Osteocyte (in vitro differentiated cells): ENCODE measurements at regions not wholly inside any gene's neighbourhood (a gene's known extent, or its start where the extent isn't known, plus 50 kb on each side); places are given as distances from the start of the nearest gene placed in this dataset.

Experiments used
- DNase-seq: peaks from one replicate; pipeline ENCODE4 v3.0.0; 2021; ENCODE audit warnings: mixed read lengths; ENCODE audit not compliant: unreplicated experiment; ENCODE audit errors: extremely low spot score
- H3K27ac Mint-ChIP-seq: one replicate; pipeline ENCODE4 v1.8.0; 2021; ENCODE audit warnings: mild to moderate bottlenecking, mixed read lengths; ENCODE audit not compliant: unreplicated experiment
- H3K27me3 Mint-ChIP-seq: one replicate; pipeline ENCODE4 v1.8.0; 2021; ENCODE audit warnings: mixed read lengths; ENCODE audit not compliant: unreplicated experiment
- H3K36me3 Mint-ChIP-seq: one replicate; pipeline ENCODE4 v1.8.0; 2021; ENCODE audit warnings: mixed read lengths; ENCODE audit not compliant: unreplicated experiment
- H3K4me1 Mint-ChIP-seq: one replicate; pipeline ENCODE4 v1.8.0; 2021; ENCODE audit warnings: mixed read lengths; ENCODE audit not compliant: unreplicated experiment
- H3K4me3 Mint-ChIP-seq: one replicate; pipeline ENCODE4 v1.8.0; 2021; ENCODE audit warnings: mild to moderate bottlenecking, moderate library complexity, mixed read lengths; ENCODE audit not compliant: unreplicated experiment
- H3K9me3 Mint-ChIP-seq: one replicate; pipeline ENCODE4 v1.8.0; 2021; ENCODE audit warnings: mixed read lengths; ENCODE audit not compliant: unreplicated experiment
- TF ChIP-seq, protein P1 (sequence below): fragments of 200-600 bp; sonication (generic); IDR thresholded peaks from 2 replicates; pipeline ENCODE4 v1.5.0; 2021; ENCODE audit warnings: antibody characterized with exemption, mild to moderate bottlenecking, moderate library complexity

DNA sequence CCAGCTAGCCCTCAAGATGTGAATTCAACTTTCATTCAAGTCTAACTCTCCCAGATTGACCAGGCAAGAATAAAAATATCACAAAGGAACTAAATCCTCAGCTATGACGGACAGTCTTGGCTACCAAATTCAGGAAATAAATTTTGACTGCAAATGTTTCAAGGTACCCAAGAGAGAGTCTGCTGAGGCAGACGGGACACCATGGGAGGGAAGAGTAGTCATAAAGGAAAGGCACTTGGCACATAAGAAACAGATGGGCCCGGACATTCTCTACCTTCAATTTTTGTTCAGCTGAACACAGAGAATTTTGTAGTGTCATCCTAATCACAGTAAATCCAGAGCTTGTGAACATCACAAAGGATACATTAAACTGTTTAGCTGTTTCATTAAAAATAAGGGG is 390.0 kb downstream of the DTWD2 start:
- H3K9me3 Mint-ChIP-seq = peaks cover 12% of the 10 kb centered on the region
- H3K27me3 Mint-ChIP-seq = no peaks in the 10 kb centered on the region
- DNase-seq = no peak
- no peak overlapping the region for H3K27ac Mint-ChIP-seq
- H3K4me1 Mint-ChIP-seq = peaks cover 5% of the 10 kb centered on the region
- H3K36me3 Mint-ChIP-seq = no peaks in the 10 kb centered on the region
- H3K4me3 Mint-ChIP-seq = no peak overlapping the region
- TF ChIP-seq, protein P1, sequence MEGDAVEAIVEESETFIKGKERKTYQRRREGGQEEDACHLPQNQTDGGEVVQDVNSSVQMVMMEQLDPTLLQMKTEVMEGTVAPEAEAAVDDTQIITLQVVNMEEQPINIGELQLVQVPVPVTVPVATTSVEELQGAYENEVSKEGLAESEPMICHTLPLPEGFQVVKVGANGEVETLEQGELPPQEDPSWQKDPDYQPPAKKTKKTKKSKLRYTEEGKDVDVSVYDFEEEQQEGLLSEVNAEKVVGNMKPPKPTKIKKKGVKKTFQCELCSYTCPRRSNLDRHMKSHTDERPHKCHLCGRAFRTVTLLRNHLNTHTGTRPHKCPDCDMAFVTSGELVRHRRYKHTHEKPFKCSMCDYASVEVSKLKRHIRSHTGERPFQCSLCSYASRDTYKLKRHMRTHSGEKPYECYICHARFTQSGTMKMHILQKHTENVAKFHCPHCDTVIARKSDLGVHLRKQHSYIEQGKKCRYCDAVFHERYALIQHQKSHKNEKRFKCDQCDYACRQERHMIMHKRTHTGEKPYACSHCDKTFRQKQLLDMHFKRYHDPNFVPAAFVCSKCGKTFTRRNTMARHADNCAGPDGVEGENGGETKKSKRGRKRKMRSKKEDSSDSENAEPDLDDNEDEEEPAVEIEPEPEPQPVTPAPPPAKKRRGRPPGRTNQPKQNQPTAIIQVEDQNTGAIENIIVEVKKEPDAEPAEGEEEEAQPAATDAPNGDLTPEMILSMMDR = no peak

DNA sequence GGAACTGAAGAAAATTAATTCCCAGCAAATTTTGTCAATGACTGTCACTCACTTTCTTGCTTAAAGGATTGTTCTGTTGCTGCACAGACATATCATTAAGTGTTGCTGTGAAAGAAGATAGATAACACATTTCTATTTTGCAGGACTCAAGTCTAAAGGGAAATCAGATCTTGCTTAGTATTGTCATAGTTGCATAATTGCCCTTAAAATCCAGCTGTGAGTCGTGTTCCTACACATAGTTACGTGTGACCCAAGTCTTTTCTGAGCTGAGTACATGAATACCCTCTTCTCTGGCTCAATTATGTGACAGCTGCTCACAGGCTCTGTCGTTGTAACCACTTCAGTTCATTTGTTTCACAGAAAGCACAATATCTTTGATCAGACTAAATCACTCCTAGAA is 390.8 kb downstream of the DTWD2 start:
- H3K9me3 Mint-ChIP-seq = peaks cover 12% of the 10 kb centered on the region
- no peaks in the 10 kb centered on the region for H3K36me3 Mint-ChIP-seq
- DNase-seq = no peak
- TF ChIP-seq, protein P1 = no peak
- H3K4me1 Mint-ChIP-seq = peaks cover 5% of the 10 kb centered on the region
- H3K27me3 Mint-ChIP-seq = no peaks in the 10 kb centered on the region
- no peak overlapping the region for H3K4me3 Mint-ChIP-seq
- no peak overlapping the region for H3K27ac Mint-ChIP-seq

DNA sequence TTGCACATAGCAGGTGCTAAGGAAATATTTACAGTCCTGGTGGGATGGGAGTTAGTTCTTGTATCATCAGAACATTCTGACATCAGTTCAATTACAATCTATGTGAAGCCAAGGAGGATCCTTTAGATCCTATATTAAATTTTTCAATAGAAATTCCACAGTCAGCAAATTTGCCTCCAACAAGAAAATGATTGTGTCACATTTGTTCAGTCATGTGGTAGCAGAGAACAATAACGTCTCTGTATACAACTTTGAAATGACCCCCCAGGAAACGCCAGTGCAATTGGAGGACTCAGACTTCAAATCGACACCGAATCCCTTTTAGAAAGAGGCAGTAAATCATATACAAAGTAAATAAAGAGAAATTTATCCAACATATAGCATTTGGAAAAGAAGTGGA is 392.1 kb downstream of the DTWD2 start:
- H3K36me3 Mint-ChIP-seq = no peaks in the 10 kb centered on the region
- no peak for DNase-seq
- no peaks in the 10 kb centered on the region for H3K27me3 Mint-ChIP-seq

DNA sequence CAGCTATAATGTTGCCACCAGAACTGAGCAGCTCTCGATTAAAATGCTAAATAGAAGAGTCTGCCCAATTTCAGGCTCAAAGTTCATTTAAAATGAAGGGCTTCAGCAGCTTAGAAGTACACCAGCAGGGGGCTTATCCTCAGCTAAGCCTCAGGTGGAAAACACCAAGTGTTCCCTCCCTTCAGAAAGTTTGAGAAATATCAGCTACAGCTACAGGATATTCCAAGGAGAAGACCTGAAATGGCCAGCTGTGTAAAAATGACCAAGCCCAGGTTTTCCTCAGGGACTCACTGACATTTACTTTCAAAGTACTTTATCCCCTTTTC is 395.4 kb downstream of the DTWD2 start:
- DNase-seq = no peak
- Mint-ChIP-seq H3K27ac (no peak overlapping the region), H3K36me3 (no peaks in the 10 kb centered on the region), H3K4me3 (no peak overlapping the region), H3K9me3 (peaks cover 1% of the 10 kb centered on the region), H3K27me3 (peaks cover 4% of the 10 kb centered on the region), H3K4me1 (peaks cover 5% of the 10 kb centered on the region)
- TF ChIP-seq, protein P1 = peak; percentile 28

More for the DNA sequence above, 392.1 kb downstream of the DTWD2 start:
- Mint-ChIP-seq H3K4me3 (no peak overlapping the region), H3K9me3 (peaks cover 12% of the 10 kb centered on the region), H3K27ac (no peak overlapping the region), H3K4me1 (peaks cover 5% of the 10 kb centered on the region)
- TF ChIP-seq, protein P1 = no peak

DNA sequence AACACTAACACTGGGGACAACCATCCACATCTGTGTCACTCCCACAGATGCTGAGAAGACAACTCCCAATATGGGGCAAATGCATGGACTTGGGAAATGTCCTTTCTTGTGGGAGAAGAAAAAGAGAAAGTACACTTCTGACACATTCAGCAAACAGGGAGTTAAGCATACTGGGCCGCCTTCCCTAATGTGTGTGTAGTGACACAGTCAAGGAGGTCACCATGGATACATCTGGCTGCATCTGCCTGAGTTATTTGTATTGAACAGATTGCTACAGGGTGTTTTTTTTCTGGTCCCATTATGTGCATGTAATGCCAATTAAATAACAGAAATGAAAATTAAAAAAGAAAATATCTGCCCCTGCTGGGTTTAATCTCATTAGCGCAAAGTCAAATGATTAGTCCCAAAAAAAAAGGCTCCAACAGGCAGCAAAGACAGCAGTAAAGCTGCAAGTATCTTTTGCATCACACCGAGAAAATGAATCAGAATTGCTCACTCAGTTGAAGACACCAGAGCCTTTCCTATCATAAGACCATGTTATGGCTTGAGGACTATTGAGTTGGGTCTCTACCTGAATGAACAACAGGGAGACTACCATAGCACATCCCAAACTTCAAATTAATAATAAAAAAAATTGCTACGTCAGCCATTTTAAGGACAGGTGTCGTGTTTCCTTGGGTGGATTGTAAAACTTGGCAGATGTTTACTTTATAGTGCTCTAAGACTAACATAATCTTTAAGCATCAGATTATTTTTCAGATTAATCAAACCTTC is 395.9 kb downstream of the DTWD2 start:
- Mint-ChIP-seq H3K4me1 (peaks cover 2% of the 10 kb centered on the region), H3K27ac (no peak overlapping the region), H3K36me3 (no peaks in the 10 kb centered on the region), H3K9me3 (no peaks in the 10 kb centered on the region), H3K4me3 (no peak overlapping the region), H3K27me3 (peaks cover 4% of the 10 kb centered on the region)
- TF ChIP-seq, protein P1 = no peak
- DNase-seq = no peak
